A549 (cell line): ENCODE measurements at regions not wholly inside any gene's neighbourhood (a gene's known extent, or its start where the extent isn't known, plus 50 kb on each side); places are given as distances from the start of the nearest gene placed in this dataset.
"Not testable (repeated sequence)": the region's sequence is repeated elsewhere in the genome, so short reads cannot be mapped to it uniquely, and the experiment has no call there.

Experiments
- CHD2 ChIP-seq: fragments of 150-350 bp; IDR thresholded peaks from 2 replicates; pipeline ENCODE4 v1.6.1; 2014; ENCODE audit warnings: low read length; ENCODE audit not compliant: partially characterized antibody
- CTCF ChIP-seq: fragments of >200 bp; sonication (Bioruptor Twin); formaldehyde crosslinking; IDR thresholded peaks from 3 replicates; pipeline ENCODE4 v1.5.1; 2016
- POLR2A ChIP-seq: IDR thresholded peaks from 2 replicates; pipeline ENCODE4 v1.6.1; 2012; ENCODE audit warnings: mild to moderate bottlenecking, low read length
- RCOR1 ChIP-seq: fragments of 150-350 bp; IDR thresholded peaks from 2 replicates; pipeline ENCODE4 v1.6.1; 2014; ENCODE audit warnings: antibody characterized with exemption, low read length, low read depth
- TF ChIP-seq, protein P1 (sequence below): IDR thresholded peaks from 2 replicates; pipeline ENCODE4 v1.6.1; 2012

DNA sequence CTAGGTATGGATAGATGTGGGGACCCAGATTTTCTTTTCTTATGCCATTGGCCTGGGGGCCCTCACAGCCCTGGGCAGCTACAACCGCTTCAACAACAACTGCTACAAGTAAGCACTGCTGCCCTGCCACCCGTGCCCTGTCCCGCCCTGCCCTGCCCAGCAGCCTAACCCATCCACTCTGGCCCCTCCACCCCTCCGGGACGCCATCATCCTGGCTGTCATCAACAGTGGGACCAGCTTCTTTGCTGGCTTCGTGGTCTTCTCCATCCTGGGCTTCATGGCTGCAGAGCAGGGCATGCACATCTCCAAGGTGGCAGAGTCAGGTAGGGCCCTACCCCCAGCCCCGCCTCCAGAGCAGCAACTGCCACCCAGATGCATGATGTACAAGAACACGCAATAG, 521.3 kb downstream of the TP53TG3F start:
- TF ChIP-seq CTCF, CHD2, RCOR1, POLR2A: not testable (repeated sequence)
- TF ChIP-seq, protein P1, sequence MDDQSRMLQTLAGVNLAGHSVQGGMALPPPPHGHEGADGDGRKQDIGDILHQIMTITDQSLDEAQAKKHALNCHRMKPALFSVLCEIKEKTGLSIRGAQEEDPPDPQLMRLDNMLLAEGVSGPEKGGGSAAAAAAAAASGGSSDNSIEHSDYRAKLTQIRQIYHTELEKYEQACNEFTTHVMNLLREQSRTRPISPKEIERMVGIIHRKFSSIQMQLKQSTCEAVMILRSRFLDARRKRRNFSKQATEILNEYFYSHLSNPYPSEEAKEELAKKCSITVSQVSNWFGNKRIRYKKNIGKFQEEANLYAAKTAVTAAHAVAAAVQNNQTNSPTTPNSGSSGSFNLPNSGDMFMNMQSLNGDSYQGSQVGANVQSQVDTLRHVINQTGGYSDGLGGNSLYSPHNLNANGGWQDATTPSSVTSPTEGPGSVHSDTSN, result not testable (repeated sequence)
